SKM-1 treated with dmso at 0.1 percent for 144 hours (cell line): ENCODE measurements at regions not wholly inside any gene's neighbourhood (a gene's known extent, or its start where the extent isn't known, plus 50 kb on each side); places are given as distances from the start of the nearest gene placed in this dataset.
"Not testable (repeated sequence)": the region's sequence is repeated elsewhere in the genome, so short reads cannot be mapped to it uniquely, and the experiment has no call there.

Source experiments
- DNase-seq: peaks from one replicate; lab custom pipeline; 2025; ENCODE audit not compliant: unreplicated experiment; lab: John Stamatoyannopoulos, UW

GRCh38 chrX:1847790-1848189 is 232.9 kb downstream of the ASMT start:
- not testable (repeated sequence) for DNase-seq

- DNase-seq, result no peak
Observed at GRCh38 chrX:1851527-1851926, 236.7 kb downstream of the ASMT start.

GRCh38 chrX:1852082-1852481 is 237.2 kb downstream of the ASMT start:
- DNase-seq, result no peak

GRCh38 chrX:1853447-1853846 is 238.6 kb downstream of the ASMT start:
- no peak for DNase-seq

GRCh38 chrX:1853916-1854315 is 239.1 kb downstream of the ASMT start:
- no peak for DNase-seq

- DNase-seq, result not testable (repeated sequence)
Observed at GRCh38 chrX:1854861-1855260, 240.0 kb downstream of the ASMT start.

GRCh38 chrX:1859266-1859665 is 244.4 kb downstream of the ASMT start:
- DNase-seq, result not testable (repeated sequence)

- no peak for DNase-seq
Observed at GRCh38 chrX:1860936-1861594, 246.2 kb downstream of the ASMT start.

- DNase-seq, result not testable (repeated sequence)
Observed at GRCh38 chrX:1863995-1864394, 249.1 kb downstream of the ASMT start.

- no peak for DNase-seq
Observed at GRCh38 chrX:1870421-1870820, 255.6 kb downstream of the ASMT start.

- no peak for DNase-seq
Observed at GRCh38 chrX:1871887-1872286, 257.0 kb downstream of the ASMT start.

- no peak for DNase-seq
Observed at GRCh38 chrX:1873671-1874070, 258.8 kb downstream of the ASMT start.

GRCh38 chrX:1874416-1874815 is 259.6 kb downstream of the ASMT start:
- no peak for DNase-seq

- no peak for DNase-seq
Observed at GRCh38 chrX:1874899-1875298, 260.0 kb downstream of the ASMT start.

GRCh38 chrX:1876041-1876440 is 261.2 kb downstream of the ASMT start:
- DNase-seq, result no peak

GRCh38 chrX:1877780-1878179 is 262.9 kb downstream of the ASMT start:
- no peak for DNase-seq

- not testable (repeated sequence) for DNase-seq
Observed at GRCh38 chrX:1880884-1881817, 266.3 kb downstream of the ASMT start.

- DNase-seq, result no peak
Observed at GRCh38 chrX:1883772-1884171, 268.9 kb downstream of the ASMT start.

GRCh38 chrX:1884446-1884845 is 269.6 kb downstream of the ASMT start:
- no peak for DNase-seq

- DNase-seq, result no peak
Observed at GRCh38 chrX:1885116-1885515, 270.3 kb downstream of the ASMT start.

- not testable (repeated sequence) for DNase-seq
Observed at GRCh38 chrX:1888305-1888704, 273.4 kb downstream of the ASMT start.

- no peak for DNase-seq
Observed at GRCh38 chrX:1894026-1894294, 279.1 kb downstream of the ASMT start.

GRCh38 chrX:1894740-1895139 is 279.9 kb downstream of the ASMT start:
- DNase-seq, result no peak
